Fibroblast of mammary gland (primary cell): ENCODE measurements at regions not wholly inside any gene's neighbourhood (a gene's known extent, or its start where the extent isn't known, plus 50 kb on each side); places are given as distances from the start of the nearest gene placed in this dataset.

Source experiments
- DNase-seq: peaks from one replicate; pipeline ENCODE4 v3.0.0-alpha.2; 2010; ENCODE audit warnings: low read depth
- H3K4me3 ChIP-seq: 2 replicates; pipeline ENCODE4 v1.5.1; 2011; ENCODE audit warnings: low read depth, mild to moderate bottlenecking, low read length, moderate library complexity; ENCODE audit not compliant: control insufficient read depth
- TF ChIP-seq, protein P1 (sequence below): conservative IDR thresholded peaks from 2 replicates; pipeline ENCODE4 v1.5.1; 2011; ENCODE audit warnings: low read depth, low read length, inconsistent platforms; ENCODE audit not compliant: control insufficient read depth, insufficient read depth

DNA sequence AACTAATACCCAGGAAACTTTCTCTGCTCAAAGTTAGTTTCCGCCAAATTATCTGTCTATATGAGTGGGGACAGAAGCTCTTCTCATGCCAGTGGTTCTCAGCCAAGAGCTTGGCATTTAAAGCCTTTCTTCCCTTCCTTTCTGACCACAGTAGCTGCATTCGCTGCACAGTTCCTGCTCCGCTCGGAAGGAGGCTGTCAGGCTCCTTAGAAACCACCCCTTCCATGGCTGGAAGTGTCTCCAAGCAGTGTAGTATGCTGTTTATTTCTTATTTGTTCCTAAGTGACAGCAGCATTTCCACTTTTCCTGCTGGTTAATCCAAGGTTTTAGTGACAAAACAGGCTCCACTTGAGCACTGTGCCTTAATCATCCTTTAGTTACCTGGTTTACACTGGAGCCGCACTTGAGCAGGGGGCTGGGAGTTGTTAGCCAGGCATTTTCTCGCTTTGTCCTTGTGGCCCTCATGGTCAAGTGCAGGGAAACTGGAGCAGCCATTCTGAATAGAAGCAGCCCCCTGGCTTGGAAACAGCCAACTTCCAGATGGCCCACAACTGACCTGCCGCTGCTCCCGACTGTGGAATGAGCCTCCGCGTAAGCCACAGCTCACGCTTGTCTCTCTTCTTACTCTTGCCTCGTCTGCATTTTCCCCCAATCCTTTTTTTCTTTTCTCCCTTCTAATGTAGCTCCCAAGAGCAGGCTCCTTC is 739.4 kb upstream of the TENM3 start:
- no peak for DNase-seq
- TF ChIP-seq, protein P1, sequence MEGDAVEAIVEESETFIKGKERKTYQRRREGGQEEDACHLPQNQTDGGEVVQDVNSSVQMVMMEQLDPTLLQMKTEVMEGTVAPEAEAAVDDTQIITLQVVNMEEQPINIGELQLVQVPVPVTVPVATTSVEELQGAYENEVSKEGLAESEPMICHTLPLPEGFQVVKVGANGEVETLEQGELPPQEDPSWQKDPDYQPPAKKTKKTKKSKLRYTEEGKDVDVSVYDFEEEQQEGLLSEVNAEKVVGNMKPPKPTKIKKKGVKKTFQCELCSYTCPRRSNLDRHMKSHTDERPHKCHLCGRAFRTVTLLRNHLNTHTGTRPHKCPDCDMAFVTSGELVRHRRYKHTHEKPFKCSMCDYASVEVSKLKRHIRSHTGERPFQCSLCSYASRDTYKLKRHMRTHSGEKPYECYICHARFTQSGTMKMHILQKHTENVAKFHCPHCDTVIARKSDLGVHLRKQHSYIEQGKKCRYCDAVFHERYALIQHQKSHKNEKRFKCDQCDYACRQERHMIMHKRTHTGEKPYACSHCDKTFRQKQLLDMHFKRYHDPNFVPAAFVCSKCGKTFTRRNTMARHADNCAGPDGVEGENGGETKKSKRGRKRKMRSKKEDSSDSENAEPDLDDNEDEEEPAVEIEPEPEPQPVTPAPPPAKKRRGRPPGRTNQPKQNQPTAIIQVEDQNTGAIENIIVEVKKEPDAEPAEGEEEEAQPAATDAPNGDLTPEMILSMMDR = no peak
- H3K4me3 ChIP-seq = no peak overlapping the region

DNA sequence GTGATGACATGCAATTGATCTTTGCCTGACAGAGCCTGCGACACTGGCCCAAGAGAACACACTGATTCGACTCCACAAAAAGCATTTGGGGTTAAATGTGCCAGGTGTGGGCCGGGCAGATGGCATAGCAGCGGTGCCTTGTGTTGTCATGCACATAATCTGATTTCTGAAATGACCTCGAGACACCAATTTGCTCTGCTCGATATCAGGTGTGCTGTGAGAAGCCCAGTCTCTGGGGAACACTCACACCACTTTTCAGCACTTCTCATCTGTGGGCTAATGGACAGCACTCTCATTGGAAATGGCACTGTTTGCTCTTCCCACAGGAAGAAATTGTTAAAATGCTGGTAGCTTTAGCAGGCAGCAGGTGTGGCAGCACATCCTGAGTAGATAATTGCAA is 738.3 kb upstream of the TENM3 start:
- DNase-seq = no peak
- TF ChIP-seq, protein P1 = no peak
- no peak overlapping the region for H3K4me3 ChIP-seq

DNA sequence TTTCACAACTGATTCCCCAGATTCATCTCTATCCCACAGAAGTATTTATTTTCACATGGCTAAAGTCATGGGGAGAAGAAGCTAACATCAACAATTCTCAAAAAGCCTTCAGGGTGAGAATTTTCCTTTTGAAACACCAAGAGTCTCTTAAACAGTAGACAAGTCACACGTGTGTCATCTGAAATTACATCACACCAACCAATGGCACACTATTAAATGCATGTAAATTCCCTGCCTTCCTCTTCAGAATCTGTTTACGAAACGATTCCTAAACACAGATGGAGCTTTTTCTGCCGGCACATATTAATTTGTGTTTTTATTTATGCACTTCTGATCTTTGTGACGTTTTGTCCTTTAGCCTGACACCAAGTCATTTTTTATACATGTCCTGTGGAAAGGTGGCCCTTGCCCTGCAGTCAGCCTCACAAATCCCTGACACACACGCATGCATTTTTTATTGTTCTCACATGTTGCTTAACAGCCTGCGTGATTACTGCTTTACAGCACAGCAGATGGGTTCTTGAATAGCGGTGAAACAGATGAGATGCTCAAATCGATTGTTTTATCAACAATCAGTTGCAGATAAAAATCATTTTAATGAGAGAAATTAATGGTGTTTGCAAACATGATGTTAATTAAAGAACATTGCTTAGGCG is 735.9 kb upstream of the TENM3 start:
- no peak for DNase-seq
- TF ChIP-seq, protein P1 = no peak
- H3K4me3 ChIP-seq = no peak overlapping the region

DNA sequence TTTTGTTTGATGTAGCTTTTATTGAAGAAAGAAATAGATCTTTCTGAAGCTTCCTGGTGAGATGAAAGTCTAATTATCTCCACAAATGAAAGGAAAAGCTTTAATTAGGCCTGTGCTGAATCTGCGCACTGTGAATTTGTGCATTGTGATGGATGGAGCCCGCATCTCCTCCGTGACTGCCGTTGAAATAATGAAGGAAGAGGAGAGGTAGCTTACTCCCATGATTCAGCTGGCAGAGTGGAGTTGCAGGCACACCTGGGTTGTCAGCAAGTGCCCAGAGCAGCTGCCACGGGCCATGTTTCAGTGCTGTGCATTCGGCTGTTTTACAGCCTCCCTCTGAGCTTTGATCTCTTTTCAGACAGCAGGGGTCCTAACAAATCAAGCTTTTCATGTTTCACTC is 735.3 kb upstream of the TENM3 start:
- DNase-seq = no peak
- no peak overlapping the region for H3K4me3 ChIP-seq
- TF ChIP-seq, protein P1 = no peak

DNA sequence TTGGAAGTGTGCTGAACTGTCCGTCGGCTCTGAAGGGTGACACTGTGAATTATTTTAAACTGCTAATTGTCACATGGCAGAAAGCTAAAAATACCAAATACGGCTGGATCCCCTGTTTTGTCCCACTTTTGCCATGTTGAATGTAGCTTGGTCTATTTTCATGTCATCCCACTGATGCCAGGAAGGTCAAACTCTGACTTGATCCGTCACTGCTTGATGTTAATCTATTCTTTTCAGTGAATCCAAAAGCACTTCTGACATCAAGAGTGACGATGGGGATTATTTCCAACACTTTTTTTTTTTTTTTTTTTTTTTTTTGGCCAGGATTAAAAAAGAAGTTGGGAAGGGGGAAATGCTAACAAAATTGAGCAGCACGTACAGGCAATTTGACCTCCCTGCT is 734.6 kb upstream of the TENM3 start:
- no peak overlapping the region for H3K4me3 ChIP-seq
- DNase-seq = no peak
- TF ChIP-seq, protein P1 = no peak

DNA sequence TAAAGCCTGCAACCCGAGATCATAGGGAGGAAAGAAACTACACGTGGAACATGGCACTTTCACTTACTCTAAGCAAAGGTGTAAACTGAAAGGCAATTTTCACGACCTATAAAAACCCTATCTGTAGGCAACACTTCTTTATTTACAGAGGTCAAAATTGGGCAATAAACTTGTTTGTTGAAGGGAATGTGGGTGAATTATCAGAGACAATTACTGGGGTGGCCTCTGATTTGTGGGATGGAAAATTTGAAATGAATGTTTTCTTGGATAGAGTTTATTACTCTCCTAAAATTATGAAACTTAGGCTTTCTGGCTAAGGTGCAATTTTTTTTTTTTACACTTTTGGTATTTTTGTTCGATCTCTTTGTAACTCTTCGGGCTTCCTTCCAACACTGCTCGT is 734.1 kb upstream of the TENM3 start:
- TF ChIP-seq, protein P1 = no peak
- no peak for DNase-seq
- H3K4me3 ChIP-seq = no peak overlapping the region

DNA sequence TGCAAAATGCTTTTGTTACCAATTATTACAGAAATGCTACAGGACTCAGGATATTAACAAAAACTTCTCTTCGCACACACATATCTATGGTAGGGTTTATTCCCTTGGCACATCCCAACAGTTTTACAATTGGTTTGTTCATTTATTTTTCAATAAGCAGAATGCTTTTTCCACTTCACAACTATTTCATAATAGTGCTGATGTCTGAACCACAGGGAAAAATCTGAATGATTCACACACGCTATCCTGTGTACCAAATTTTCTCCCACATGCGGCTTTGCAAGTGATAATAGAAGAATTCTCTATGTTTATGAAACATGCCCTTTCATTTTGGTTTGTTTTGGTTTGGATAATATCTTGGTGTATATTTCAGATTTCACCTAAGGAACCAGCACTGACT is 725.7 kb upstream of the TENM3 start:
- H3K4me3 ChIP-seq = no peak overlapping the region
- peak; percentile 52 for DNase-seq
- TF ChIP-seq, protein P1 = no peak
